GM12873 (cell line): ENCODE measurements at regions not wholly inside any gene's neighbourhood (a gene's known extent, or its start where the extent isn't known, plus 50 kb on each side); places are given as distances from the start of the nearest gene placed in this dataset.

Experiments
- CTCF ChIP-seq: IDR thresholded peaks from 2 replicates; pipeline ENCODE4 v1.5.1; 2012; ENCODE audit warnings: low read depth, mild to moderate bottlenecking, moderate library complexity, low read length, control low read depth; ENCODE audit not compliant: insufficient read depth; ENCODE audit errors: missing control alignments

GRCh38 chr2:16090650-16091575, 150.6 kb downstream of the MYCN start:
- TF ChIP-seq CTCF, result no peak

GRCh38 chr2:16088802-16089112, 148.4 kb downstream of the MYCN start:
- TF ChIP-seq CTCF, result no peak

GRCh38 chr2:16088035-16088801, 147.9 kb downstream of the MYCN start:
- no peak for TF ChIP-seq CTCF

- no peak for TF ChIP-seq CTCF
Measured at GRCh38 chr2:16085073-16085472, 144.7 kb downstream of the MYCN start.

- no peak for TF ChIP-seq CTCF
Measured at GRCh38 chr2:16084274-16084673, 143.9 kb downstream of the MYCN start.

- no peak for TF ChIP-seq CTCF
Measured at GRCh38 chr2:16082276-16082675, 141.9 kb downstream of the MYCN start.
